ENCODE measurements at regions not wholly inside any gene's neighbourhood (a gene's known extent, or its start where the extent isn't known, plus 50 kb on each side); places are given as distances from the start of the nearest gene placed in this dataset.

DNA sequence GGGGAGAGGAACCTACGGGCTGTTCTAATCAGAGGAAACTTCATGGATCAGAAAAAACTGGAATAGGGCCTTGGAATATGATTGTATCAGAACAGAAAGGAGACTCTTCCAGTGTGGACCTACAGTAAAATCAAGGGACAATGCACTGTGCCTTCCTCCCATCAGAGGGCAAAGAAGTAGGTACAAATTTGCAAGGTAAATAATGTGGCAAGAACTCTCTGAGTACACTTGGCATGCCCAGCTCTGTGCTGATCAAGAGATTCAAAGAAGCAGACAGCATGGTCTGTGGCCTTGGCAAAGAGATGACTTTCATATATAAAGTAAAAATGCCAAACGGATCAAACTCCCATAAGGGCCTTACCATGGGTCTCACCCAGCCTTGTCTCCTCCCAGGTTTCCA, 242.6 kb upstream of the OSR1 start:
- no peak overlapping the region for H3K4me3 Mint-ChIP-seq (ENCODE audit: unreplicated experiment)
- DNase-seq (ENCODE audit: low spot score) = no peak
- no peaks in the 10 kb centered on the region for H3K36me3 Mint-ChIP-seq (ENCODE audit: low read depth, unreplicated experiment)
- no peaks in the 10 kb centered on the region for H3K27me3 Mint-ChIP-seq (ENCODE audit: unreplicated experiment)
- H3K9me3 Mint-ChIP-seq (ENCODE audit: unreplicated experiment) = no peaks in the 10 kb centered on the region
- TF ChIP-seq, protein P1, sequence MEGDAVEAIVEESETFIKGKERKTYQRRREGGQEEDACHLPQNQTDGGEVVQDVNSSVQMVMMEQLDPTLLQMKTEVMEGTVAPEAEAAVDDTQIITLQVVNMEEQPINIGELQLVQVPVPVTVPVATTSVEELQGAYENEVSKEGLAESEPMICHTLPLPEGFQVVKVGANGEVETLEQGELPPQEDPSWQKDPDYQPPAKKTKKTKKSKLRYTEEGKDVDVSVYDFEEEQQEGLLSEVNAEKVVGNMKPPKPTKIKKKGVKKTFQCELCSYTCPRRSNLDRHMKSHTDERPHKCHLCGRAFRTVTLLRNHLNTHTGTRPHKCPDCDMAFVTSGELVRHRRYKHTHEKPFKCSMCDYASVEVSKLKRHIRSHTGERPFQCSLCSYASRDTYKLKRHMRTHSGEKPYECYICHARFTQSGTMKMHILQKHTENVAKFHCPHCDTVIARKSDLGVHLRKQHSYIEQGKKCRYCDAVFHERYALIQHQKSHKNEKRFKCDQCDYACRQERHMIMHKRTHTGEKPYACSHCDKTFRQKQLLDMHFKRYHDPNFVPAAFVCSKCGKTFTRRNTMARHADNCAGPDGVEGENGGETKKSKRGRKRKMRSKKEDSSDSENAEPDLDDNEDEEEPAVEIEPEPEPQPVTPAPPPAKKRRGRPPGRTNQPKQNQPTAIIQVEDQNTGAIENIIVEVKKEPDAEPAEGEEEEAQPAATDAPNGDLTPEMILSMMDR (IDR thresholded peaks at IDR 0.05; ENCODE audit: unreplicated experiment) = no peak
- no peaks in the 10 kb centered on the region for H3K4me1 Mint-ChIP-seq (ENCODE audit: unreplicated experiment)
- H3K27ac Mint-ChIP-seq (ENCODE audit: unreplicated experiment) = no peak overlapping the region

DNA sequence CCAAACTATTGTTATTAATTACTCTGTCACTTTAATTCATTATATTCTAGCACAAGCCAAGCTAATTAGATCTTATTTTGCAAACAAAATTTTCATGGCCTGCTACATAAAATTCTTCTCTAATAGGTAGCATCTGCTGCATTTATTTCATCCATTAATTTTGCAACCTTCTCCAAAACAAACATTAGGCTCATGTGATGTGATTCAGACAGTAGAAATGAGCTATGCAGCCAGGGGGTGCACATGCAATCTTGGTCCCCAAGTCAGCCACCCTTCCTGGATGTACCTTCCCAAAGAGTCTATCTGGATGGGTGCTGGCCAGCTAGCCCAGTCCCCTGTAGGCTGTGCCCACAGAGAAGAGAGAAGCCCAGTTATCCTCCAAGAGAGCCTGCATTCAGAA, 242.1 kb upstream of the OSR1 start:
- no peaks in the 10 kb centered on the region for H3K27me3 Mint-ChIP-seq (ENCODE audit: unreplicated experiment)
- H3K4me3 Mint-ChIP-seq (ENCODE audit: unreplicated experiment) = no peak overlapping the region
- no peaks in the 10 kb centered on the region for H3K36me3 Mint-ChIP-seq (ENCODE audit: low read depth, unreplicated experiment)
- DNase-seq (ENCODE audit: low spot score) = no peak
- TF ChIP-seq, protein P1 (IDR thresholded peaks at IDR 0.05; ENCODE audit: unreplicated experiment) = no peak
- H3K27ac Mint-ChIP-seq (ENCODE audit: unreplicated experiment) = no peak overlapping the region
- H3K9me3 Mint-ChIP-seq (ENCODE audit: unreplicated experiment) = no peaks in the 10 kb centered on the region
- H3K4me1 Mint-ChIP-seq (ENCODE audit: unreplicated experiment) = no peaks in the 10 kb centered on the region

DNA sequence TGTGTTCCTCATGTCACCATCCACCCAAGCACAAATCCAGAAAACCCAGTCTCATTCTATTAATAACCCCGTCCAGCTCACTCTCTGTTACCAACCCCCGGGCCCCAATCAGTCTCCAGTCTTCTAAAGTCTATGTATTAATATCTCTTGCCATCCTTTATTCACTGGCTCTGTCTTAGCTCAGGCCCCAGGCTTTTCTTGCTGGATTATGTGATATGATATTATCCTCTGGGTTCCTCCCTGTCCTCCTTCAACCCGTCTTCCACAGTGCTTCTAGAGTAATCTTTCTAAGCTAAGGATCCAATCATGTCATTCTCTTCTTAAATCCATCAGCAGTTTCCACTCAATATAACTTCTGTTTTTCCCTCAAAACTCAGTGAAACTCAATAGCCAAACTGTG, 240.5 kb upstream of the OSR1 start:
- no peak overlapping the region for H3K4me3 Mint-ChIP-seq (ENCODE audit: unreplicated experiment)
- no peaks in the 10 kb centered on the region for H3K4me1 Mint-ChIP-seq (ENCODE audit: unreplicated experiment)
- DNase-seq (ENCODE audit: low spot score) = no peak
- no peak overlapping the region for H3K27ac Mint-ChIP-seq (ENCODE audit: unreplicated experiment)
- H3K27me3 Mint-ChIP-seq (ENCODE audit: unreplicated experiment) = no peaks in the 10 kb centered on the region
- no peaks in the 10 kb centered on the region for H3K9me3 Mint-ChIP-seq (ENCODE audit: unreplicated experiment)
- H3K36me3 Mint-ChIP-seq (ENCODE audit: low read depth, unreplicated experiment) = no peaks in the 10 kb centered on the region
- TF ChIP-seq, protein P1 (IDR thresholded peaks at IDR 0.05; ENCODE audit: unreplicated experiment) = no peak

DNA sequence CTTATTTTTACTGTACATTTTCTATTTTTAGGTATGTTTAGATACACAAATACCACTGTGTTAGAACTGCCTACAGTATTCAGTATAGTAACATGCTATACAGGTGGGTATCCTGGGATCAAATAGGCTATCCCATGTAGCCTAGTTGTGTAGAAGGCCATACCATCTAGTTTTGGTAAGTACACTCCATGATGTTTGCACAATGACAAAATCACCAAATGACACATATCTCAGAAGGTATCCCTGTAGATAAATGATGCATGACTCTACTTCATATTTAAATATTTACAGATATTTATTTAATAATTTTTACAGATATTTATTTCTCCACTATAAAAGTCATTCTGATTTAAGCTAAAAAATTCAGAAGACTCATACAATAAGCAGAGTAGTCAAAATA, 233.8 kb upstream of the OSR1 start:
- Mint-ChIP-seq H3K4me1 (ENCODE audit: unreplicated experiment) (peaks cover 8% of the 10 kb centered on the region), H3K4me3 (ENCODE audit: unreplicated experiment) (no peak overlapping the region), H3K27ac (ENCODE audit: unreplicated experiment) (no peak overlapping the region), H3K36me3 (ENCODE audit: low read depth, unreplicated experiment) (no peaks in the 10 kb centered on the region), H3K27me3 (ENCODE audit: unreplicated experiment) (no peaks in the 10 kb centered on the region), H3K9me3 (ENCODE audit: unreplicated experiment) (no peaks in the 10 kb centered on the region)
- TF ChIP-seq, protein P1 (IDR thresholded peaks at IDR 0.05; ENCODE audit: unreplicated experiment) = no peak
- no peak for DNase-seq (ENCODE audit: low spot score)

DNA sequence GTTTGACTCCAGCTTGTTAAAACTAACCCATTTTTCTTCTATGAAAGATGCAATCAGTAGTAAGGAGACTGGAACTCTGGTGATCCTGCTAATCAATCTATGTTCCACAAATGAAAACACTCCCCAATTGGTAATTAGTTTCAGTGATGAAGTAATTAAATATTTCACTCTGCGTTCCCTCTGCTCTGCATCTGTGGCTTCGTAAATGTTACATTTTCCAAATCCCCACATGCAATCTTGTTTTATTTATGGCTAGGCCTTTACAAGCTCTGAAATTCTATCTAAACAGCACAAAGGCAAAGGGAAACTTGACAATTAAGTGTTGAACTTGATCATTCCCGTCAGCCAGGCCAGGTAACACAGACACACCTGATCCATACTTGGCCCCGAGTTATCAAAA, 231.4 kb upstream of the OSR1 start:
- no peaks in the 10 kb centered on the region for H3K36me3 Mint-ChIP-seq (ENCODE audit: low read depth, unreplicated experiment)
- no peaks in the 10 kb centered on the region for H3K27me3 Mint-ChIP-seq (ENCODE audit: unreplicated experiment)
- no peaks in the 10 kb centered on the region for H3K9me3 Mint-ChIP-seq (ENCODE audit: unreplicated experiment)
- TF ChIP-seq, protein P1 (IDR thresholded peaks at IDR 0.05; ENCODE audit: unreplicated experiment) = no peak
- no peak overlapping the region for H3K4me3 Mint-ChIP-seq (ENCODE audit: unreplicated experiment)
- H3K4me1 Mint-ChIP-seq (ENCODE audit: unreplicated experiment) = peaks cover 8% of the 10 kb centered on the region
- no peak overlapping the region for H3K27ac Mint-ChIP-seq (ENCODE audit: unreplicated experiment)
- DNase-seq (ENCODE audit: low spot score) = no peak
